Rectal smooth muscle tissue (tissue), 1 donor: ENCODE measurements at regions not wholly inside any gene's neighbourhood (a gene's known extent, or its start where the extent isn't known, plus 50 kb on each side); places are given as distances from the start of the nearest gene placed in this dataset.
"Not testable (repeated sequence)": the region's sequence is repeated elsewhere in the genome, so short reads cannot be mapped to it uniquely, and the experiment has no call there.

Experiments
- H3K27ac ChIP-seq: one replicate; pipeline ENCODE4 v1.7.0; 2013; ENCODE audit warnings: low read depth, low read length, inconsistent platforms
- H3K27me3 ChIP-seq: one replicate; pipeline ENCODE4 v1.7.0; 2013; ENCODE audit warnings: low read length; ENCODE audit not compliant: control insufficient read depth, insufficient read depth
- H3K36me3 ChIP-seq: one replicate; pipeline ENCODE4 v1.7.0; 2013; ENCODE audit warnings: low read length; ENCODE audit not compliant: control insufficient read depth, insufficient read depth
- H3K4me1 ChIP-seq: one replicate; pipeline ENCODE4 v1.7.0; 2013; ENCODE audit warnings: low read length; ENCODE audit not compliant: control insufficient read depth, insufficient read depth
- H3K4me3 ChIP-seq: one replicate; pipeline ENCODE4 v1.7.0; 2013; ENCODE audit warnings: low read length
- H3K9ac ChIP-seq: one replicate; pipeline ENCODE4 v1.7.0; 2013; ENCODE audit warnings: low read length

DNA sequence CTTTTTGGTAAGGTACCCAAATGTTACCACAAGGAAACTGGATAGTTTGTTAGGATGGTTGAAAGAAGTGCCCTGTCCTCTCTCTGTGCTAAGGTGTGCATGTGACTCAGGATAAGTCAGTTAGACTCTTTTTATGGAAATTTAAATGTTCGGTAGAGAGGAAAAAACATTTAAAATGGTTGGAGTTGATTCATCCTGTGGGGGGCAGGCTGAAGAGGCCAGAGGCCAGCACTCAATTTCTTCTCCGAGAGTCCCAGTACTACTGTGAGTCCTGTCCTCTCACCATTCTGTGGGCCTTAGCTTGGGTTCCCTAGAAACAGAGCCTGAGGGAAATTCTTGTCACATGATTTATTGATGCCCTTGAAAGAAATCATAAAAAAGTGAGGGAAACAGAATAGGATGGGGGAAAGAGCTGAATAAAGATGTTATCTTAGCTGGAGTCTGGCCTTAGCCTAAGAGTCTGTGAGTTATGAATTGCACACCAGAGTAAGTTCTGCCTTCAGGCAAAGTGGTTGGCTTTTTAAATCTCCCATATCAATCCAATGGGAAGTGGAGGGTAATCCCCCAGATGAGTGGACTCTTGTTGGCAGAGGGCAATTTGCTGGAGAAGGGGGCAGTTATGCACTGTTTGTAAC, 106.5 kb upstream of the GALNT15 start:
- H3K27ac ChIP-seq: no peak overlapping the region
- H3K36me3 ChIP-seq: no peaks in the 10 kb centered on the region
- no peak overlapping the region for H3K4me3 ChIP-seq
- no peaks in the 10 kb centered on the region for H3K27me3 ChIP-seq
- peaks cover 10% of the 10 kb centered on the region for H3K4me1 ChIP-seq
- H3K9ac ChIP-seq: no peak overlapping the region

DNA sequence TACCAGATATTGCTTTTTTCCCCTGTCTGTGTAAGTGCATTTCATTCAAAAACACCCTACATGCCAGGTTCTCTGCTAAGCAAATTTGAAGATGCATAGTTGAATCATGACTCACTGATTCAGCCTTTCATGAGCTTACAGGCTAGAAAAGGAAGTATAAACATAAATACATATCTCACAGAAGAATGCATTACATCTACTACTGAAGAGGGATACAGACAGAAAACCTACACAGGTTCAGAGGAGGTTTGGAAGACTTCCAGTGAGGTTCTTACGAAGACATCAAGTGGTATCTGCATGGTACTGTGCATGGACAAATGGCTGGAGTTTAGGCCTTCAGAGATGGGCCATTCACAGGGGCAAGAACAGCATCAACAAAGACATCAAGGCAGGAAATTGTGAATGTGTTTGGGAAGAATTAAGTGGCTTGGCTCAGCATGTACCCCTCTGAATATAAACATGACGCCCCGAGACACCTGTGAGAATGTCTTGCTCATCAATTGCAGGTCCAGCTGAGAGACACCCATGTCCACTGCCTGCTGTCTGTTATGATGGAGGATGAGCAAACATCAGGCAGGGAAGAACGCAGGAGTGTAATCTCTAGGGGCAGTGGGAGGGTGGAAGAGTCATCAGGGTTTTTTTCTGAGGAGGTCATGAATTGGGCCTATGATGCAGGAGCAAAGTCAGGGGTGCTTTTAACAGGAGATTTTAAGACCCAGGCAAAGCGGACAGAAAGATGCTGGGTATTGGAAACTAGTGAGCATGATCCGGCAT, 105.1 kb upstream of the GALNT15 start:
- H3K36me3 ChIP-seq: no peaks in the 10 kb centered on the region
- H3K27me3 ChIP-seq: no peaks in the 10 kb centered on the region
- H3K27ac ChIP-seq: no peak overlapping the region
- H3K4me3 ChIP-seq: no peak overlapping the region
- H3K9ac ChIP-seq: no peak overlapping the region
- peaks cover 10% of the 10 kb centered on the region for H3K4me1 ChIP-seq

DNA sequence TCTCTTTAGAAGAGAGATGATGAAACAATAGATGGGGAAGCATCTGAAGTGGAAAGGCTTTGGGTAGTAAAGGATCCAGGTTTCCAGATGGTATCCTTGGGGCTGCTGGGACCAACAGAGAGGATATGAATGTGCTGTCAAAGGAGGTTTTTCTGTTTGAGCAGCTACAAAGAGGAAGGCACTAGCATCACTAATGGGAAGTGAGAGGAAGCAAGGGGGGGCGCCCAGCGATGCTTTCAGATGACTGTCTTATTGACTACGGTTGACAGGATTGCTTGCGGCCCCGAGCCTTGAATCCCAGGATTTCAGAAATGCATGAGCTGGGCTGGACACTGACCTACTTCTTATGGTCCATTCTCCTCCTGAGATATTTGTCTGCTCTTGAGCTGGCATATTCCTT, 103.8 kb upstream of the GALNT15 start:
- Histone ChIP-seq H3K4me3 (no peak overlapping the region), H3K36me3 (no peaks in the 10 kb centered on the region), H3K27ac (no peak overlapping the region), H3K4me1 (peaks cover 4% of the 10 kb centered on the region), H3K27me3 (no peaks in the 10 kb centered on the region), H3K9ac (no peak overlapping the region)

DNA sequence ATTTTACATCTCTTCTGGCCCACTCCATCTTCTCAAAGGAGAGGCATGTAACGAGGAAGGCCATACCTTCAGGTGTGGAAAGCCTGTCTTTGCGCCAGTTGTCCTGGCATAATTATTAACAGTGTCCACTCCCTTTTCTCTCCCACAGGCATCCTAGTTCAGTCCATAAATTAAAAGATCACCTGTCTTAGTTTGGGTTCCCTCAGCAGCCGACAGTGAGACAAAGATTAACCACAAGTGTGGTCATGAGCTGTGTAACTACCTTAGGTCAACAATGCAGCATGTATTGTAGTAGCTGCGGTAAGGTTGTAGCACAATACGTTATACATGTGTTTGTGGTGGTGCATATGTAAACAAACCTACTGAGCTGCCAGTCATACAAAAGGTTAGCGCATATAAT, 103.3 kb upstream of the GALNT15 start:
- Histone ChIP-seq H3K4me3 (no peak overlapping the region), H3K4me1 (peaks cover 4% of the 10 kb centered on the region), H3K36me3 (no peaks in the 10 kb centered on the region), H3K9ac (no peak overlapping the region), H3K27ac (no peak overlapping the region), H3K27me3 (no peaks in the 10 kb centered on the region)

DNA sequence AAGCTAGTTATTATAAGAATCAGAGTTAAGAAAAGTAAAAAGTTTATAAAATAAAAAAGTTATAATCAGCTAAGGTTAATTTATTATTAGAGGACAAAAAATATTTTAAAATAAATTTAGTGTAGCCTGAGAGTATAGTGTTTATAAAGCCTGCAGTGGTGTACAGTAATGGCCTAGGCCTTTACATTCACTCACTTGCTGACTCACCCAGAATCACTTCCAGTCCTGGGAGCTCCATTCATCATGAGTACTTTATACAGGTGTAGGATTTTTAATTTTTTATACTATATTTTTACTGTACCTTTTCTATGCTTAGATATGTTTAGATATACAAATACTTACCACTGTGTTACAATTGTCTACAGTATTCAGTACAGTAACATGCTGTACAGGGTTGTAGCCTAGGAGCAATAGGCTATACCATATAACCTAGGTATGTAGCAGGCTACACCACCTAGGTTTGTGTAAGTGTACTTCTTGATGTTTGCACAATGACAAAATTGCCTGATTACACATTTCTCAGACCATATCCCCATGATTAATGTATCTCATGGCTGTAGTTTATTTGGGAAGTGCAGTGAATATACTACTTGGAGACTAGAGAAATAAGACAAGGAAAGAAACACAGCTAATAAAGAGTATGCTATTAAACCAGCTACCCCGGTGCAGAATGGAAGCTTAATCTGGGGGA, 101.9 kb upstream of the GALNT15 start:
- no peaks in the 10 kb centered on the region for H3K36me3 ChIP-seq
- no peak overlapping the region for H3K27ac ChIP-seq
- H3K4me1 ChIP-seq: peaks cover 4% of the 10 kb centered on the region
- no peaks in the 10 kb centered on the region for H3K27me3 ChIP-seq
- no peak overlapping the region for H3K4me3 ChIP-seq
- no peak overlapping the region for H3K9ac ChIP-seq

DNA sequence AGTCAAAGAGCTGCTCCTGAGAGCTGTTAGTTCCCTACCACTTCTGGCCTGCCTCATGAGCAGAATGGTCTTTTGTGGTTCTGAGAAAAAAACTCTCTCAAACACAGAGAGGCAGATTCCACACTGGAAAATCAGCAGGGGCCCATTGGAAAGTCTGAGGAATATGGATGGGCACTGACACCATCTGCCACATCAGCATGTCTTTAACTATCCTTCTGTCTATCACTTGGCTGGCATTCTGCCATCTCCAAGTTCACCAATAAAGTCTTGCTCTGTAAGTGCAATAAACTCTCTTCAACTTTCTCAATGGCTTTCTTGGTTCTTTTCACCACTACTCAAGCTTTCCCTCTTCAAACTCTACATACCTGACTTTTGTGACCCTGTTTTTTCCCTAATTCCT, 101.3 kb upstream of the GALNT15 start:
- Histone ChIP-seq H3K27ac (no peak overlapping the region), H3K9ac (no peak overlapping the region), H3K4me1 (peaks cover 4% of the 10 kb centered on the region), H3K27me3 (no peaks in the 10 kb centered on the region), H3K4me3 (no peak overlapping the region), H3K36me3 (no peaks in the 10 kb centered on the region)

DNA sequence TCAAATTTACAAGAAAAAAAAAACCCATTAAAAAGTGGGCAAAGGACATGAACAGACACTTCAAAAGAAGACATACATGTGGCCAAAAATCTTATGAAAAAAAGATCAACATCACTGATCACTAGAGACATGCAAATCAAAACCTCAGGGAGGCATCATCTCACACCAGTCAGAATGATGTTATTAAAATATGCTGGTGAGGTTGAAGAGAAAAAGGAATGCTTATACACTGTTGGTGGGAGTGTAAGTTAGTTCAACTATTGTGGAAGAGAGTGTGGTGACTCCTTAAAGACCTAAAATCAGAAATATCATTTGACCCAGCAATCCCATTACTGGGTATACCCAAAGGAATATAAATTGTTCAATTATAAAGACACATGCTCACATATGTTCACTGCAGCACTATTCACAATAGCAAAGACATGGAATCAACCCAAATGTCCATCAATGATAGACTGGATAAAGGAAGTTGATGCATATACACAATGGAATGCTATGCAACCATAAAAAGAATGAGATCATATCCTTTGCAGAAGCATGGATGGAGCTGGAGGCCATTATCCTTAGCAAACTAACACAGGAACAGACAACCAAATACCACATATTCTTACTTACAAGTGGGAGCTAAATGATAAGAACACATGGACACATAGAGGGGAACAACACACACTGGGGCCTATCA, 100.3 kb upstream of the GALNT15 start:
- H3K27ac ChIP-seq, H3K36me3 ChIP-seq, H3K4me1 ChIP-seq, H3K27me3 ChIP-seq, H3K4me3 ChIP-seq, H3K9ac ChIP-seq: not testable (repeated sequence)

DNA sequence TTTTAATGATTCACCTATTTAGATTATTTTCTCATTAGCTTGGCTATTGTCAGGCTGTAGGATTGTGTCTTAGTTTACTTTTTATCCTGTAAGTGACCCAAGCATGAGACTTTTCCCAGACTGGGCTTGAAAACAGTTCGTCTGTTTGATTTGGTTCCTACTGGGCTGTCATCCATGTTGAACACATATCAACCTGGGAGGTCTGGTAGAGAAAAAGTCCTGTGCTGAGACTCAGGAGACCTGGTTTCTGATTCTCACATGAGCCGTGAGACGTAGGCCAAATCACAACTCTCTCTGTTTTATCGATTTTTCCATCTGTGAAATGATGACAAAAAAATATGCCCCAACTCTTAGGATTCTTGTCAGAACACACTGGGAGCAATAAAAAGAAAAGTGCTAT, 98.8 kb upstream of the GALNT15 start:
- Histone ChIP-seq H3K27ac (no peak overlapping the region), H3K27me3 (no peaks in the 10 kb centered on the region), H3K4me1 (no peaks in the 10 kb centered on the region), H3K9ac (no peak overlapping the region), H3K36me3 (no peaks in the 10 kb centered on the region), H3K4me3 (no peak overlapping the region)

DNA sequence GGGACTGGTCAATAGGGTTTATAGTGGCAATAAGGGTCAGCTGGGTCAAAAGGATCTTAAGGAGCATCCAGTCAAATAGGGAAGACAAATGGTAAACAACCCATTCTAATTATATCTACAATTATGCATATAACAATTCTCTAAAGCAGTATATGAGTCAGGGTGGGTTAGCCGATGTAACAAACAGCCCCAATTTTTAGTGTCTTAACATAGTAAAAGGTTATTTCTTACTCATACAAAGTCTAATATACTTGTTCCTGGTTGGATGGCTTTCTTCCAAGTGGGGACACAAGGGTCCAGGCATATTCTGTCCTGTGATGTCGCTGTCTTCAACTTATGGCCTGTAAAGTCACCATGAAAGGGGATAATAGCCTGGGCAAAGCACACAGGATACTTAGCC, 97.9 kb upstream of the GALNT15 start:
- Histone ChIP-seq H3K27me3 (no peaks in the 10 kb centered on the region), H3K36me3 (no peaks in the 10 kb centered on the region), H3K27ac (no peak overlapping the region), H3K9ac (no peak overlapping the region), H3K4me1 (no peaks in the 10 kb centered on the region), H3K4me3 (no peak overlapping the region)

DNA sequence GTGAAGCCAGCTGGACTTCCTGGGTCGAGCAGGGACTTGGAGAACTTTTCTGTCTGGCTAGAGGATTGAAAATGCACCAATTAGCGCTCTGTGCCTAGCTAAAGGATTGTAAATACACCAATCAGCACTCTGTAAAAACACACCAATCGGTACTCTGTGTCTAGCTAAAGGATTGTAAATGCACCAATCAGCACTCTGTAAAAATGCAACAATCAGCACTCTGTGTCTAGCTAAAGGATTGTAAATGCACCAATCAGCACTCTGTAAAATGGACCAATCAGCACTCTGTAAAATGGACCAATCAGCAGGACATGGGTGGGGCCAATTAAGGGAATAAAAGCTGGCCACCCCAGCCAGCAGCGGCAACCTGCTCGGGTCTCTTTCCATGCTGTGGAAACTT, 97.3 kb upstream of the GALNT15 start:
- not testable (repeated sequence) for H3K4me3 ChIP-seq, H3K27ac ChIP-seq, H3K27me3 ChIP-seq, H3K4me1 ChIP-seq, H3K36me3 ChIP-seq, H3K9ac ChIP-seq

DNA sequence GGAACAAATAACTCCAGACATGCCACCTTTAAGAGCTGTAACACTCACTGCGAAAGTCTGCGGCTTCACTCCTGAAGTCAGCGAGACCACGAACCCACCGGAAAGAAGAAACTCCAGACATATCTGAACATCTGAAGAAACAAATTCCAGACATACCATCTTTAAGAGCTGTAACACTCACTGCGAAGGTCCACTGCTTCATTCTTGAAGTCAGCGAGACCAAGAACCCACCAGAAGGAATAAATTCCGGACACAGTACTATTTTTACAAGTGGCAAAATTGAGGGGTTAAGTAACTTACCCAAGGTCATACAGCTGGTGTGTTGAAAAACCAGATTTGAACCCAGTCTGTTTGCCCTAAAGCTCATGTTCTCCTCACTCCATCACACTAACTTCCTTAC, 96.8 kb upstream of the GALNT15 start:
- H3K4me3 ChIP-seq, H3K9ac ChIP-seq, H3K36me3 ChIP-seq, H3K4me1 ChIP-seq, H3K27me3 ChIP-seq, H3K27ac ChIP-seq: not testable (repeated sequence)

DNA sequence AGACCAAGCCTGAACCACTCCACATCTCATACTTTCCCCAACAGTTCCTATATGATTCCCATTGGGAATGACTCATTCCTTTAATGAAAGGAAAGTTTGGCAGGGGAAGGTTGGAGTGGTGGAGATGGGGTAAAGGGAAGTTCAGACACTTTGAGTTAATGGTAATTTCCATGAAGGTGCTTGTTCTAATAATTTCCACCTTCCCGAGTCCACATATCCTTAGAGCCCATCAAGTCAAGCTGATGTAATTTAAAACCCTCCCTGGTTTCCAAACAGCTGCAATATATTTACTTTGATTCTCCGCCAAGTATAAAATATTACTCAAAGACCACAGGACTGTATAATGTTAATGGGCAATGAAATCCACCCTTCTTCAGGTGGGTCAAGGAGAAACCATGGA, 95.0 kb upstream of the GALNT15 start:
- no peaks in the 10 kb centered on the region for H3K27me3 ChIP-seq
- H3K36me3 ChIP-seq: no peaks in the 10 kb centered on the region
- no peak overlapping the region for H3K9ac ChIP-seq
- H3K27ac ChIP-seq: no peak overlapping the region
- no peaks in the 10 kb centered on the region for H3K4me1 ChIP-seq
- H3K4me3 ChIP-seq: no peak overlapping the region
